LNCAP (cell line): ENCODE measurements at regions not wholly inside any gene's neighbourhood (a gene's known extent, or its start where the extent isn't known, plus 50 kb on each side); places are given as distances from the start of the nearest gene placed in this dataset.

ENCODE experiments used
- CTCF ChIP-seq: fragments of 450-650 bp; IDR thresholded peaks from 2 replicates; pipeline ENCODE4 v1.5.1; 2017; ENCODE audit warnings: mild to moderate bottlenecking

GRCh38 chr20:58092353-58092752, 136.1 kb downstream of the ANKRD60 start:
- no peak for TF ChIP-seq CTCF

- no peak for TF ChIP-seq CTCF
Observed at GRCh38 chr20:58091810-58092209, 136.6 kb downstream of the ANKRD60 start.

- TF ChIP-seq CTCF, result no peak
Observed at GRCh38 chr20:58090161-58090560, 138.3 kb downstream of the ANKRD60 start.

- TF ChIP-seq CTCF, result no peak
Observed at GRCh38 chr20:58088625-58089024, 139.8 kb downstream of the ANKRD60 start.

- TF ChIP-seq CTCF, result no peak
Observed at GRCh38 chr20:58088105-58088504, 140.3 kb downstream of the ANKRD60 start.

GRCh38 chr20:58087562-58087858, 140.9 kb downstream of the ANKRD60 start:
- TF ChIP-seq CTCF, result 0 out of 2 replicates have a peak, but pooled peaks have one; percentile 27

GRCh38 chr20:58086763-58087561, 141.5 kb downstream of the ANKRD60 start:
- peak; percentile 95 for TF ChIP-seq CTCF

GRCh38 chr20:58084966-58085365, 143.5 kb downstream of the ANKRD60 start:
- no peak for TF ChIP-seq CTCF
